ENCODE measurements at regions not wholly inside any gene's neighbourhood (a gene's known extent, or its start where the extent isn't known, plus 50 kb on each side); places are given as distances from the start of the nearest gene placed in this dataset.

- WGBS = 92% methylated on average over 23 of the region's 23 CpGs
- Histone ChIP-seq H3K9ac (ENCODE audit: low read depth, low read length) (no peak overlapping the region), H3K9me3 (ENCODE audit: insufficient read depth, low read depth, low read length) (no peaks in the 10 kb centered on the region), H3K27ac (ENCODE audit: low read depth, low read length) (no peak overlapping the region), H3K4me3 (ENCODE audit: low read length) (no peak overlapping the region), H3K27me3 (ENCODE audit: insufficient read depth, low read length) (no peaks in the 10 kb centered on the region), H3K36me3 (ENCODE audit: insufficient read depth, low read length) (no peaks in the 10 kb centered on the region), H3K4me1 (ENCODE audit: insufficient read depth, low read length) (no peaks in the 10 kb centered on the region)
Measured at GRCh38 chr21:43304621-43305335, 122.2 kb downstream of the SIK1 start.

- no peaks in the 10 kb centered on the region for H3K36me3 ChIP-seq (ENCODE audit: insufficient read depth, low read length)
- no peak overlapping the region for H3K27ac ChIP-seq (ENCODE audit: low read depth, low read length)
- no peaks in the 10 kb centered on the region for H3K27me3 ChIP-seq (ENCODE audit: insufficient read depth, low read length)
- no peak overlapping the region for H3K9ac ChIP-seq (ENCODE audit: low read depth, low read length)
- WGBS = 91% methylated on average over 14 of the region's 14 CpGs
- H3K4me3 ChIP-seq (ENCODE audit: low read length) = no peak overlapping the region
- H3K4me1 ChIP-seq (ENCODE audit: insufficient read depth, low read length) = no peaks in the 10 kb centered on the region
- H3K9me3 ChIP-seq (ENCODE audit: insufficient read depth, low read depth, low read length) = no peaks in the 10 kb centered on the region
Measured at GRCh38 chr21:43304206-43304605, 122.7 kb downstream of the SIK1 start.

- Histone ChIP-seq H3K36me3 (ENCODE audit: insufficient read depth, low read length) (no peaks in the 10 kb centered on the region), H3K27ac (ENCODE audit: low read depth, low read length) (no peak overlapping the region), H3K9ac (ENCODE audit: low read depth, low read length) (no peak overlapping the region), H3K27me3 (ENCODE audit: insufficient read depth, low read length) (no peaks in the 10 kb centered on the region), H3K4me1 (ENCODE audit: insufficient read depth, low read length) (no peaks in the 10 kb centered on the region), H3K4me3 (ENCODE audit: low read length) (no peak overlapping the region), H3K9me3 (ENCODE audit: insufficient read depth, low read depth, low read length) (no peaks in the 10 kb centered on the region)
- 88% methylated on average over 29 of the region's 29 CpGs for WGBS
Measured at GRCh38 chr21:43303275-43304178, 123.4 kb downstream of the SIK1 start.

- WGBS = 93% methylated on average over 13 of the region's 14 CpGs
- Histone ChIP-seq H3K36me3 (ENCODE audit: insufficient read depth, low read length) (no peaks in the 10 kb centered on the region), H3K4me3 (ENCODE audit: low read length) (no peak overlapping the region), H3K27me3 (ENCODE audit: insufficient read depth, low read length) (no peaks in the 10 kb centered on the region), H3K27ac (ENCODE audit: low read depth, low read length) (no peak overlapping the region), H3K4me1 (ENCODE audit: insufficient read depth, low read length) (no peaks in the 10 kb centered on the region), H3K9me3 (ENCODE audit: insufficient read depth, low read depth, low read length) (no peaks in the 10 kb centered on the region), H3K9ac (ENCODE audit: low read depth, low read length) (no peak overlapping the region)
Measured at GRCh38 chr21:43302769-43303168, 124.2 kb downstream of the SIK1 start.

- Histone ChIP-seq H3K36me3 (ENCODE audit: insufficient read depth, low read length) (no peaks in the 10 kb centered on the region), H3K4me3 (ENCODE audit: low read length) (no peak overlapping the region), H3K4me1 (ENCODE audit: insufficient read depth, low read length) (no peaks in the 10 kb centered on the region), H3K27ac (ENCODE audit: low read depth, low read length) (no peak overlapping the region), H3K9ac (ENCODE audit: low read depth, low read length) (no peak overlapping the region), H3K9me3 (ENCODE audit: insufficient read depth, low read depth, low read length) (no peaks in the 10 kb centered on the region), H3K27me3 (ENCODE audit: insufficient read depth, low read length) (no peaks in the 10 kb centered on the region)
- WGBS = 95% methylated on average over 23 of the region's 23 CpGs
Measured at GRCh38 chr21:43302062-43302700, 124.8 kb downstream of the SIK1 start.

- H3K27ac ChIP-seq (ENCODE audit: low read depth, low read length) = no peak overlapping the region
- no peaks in the 10 kb centered on the region for H3K36me3 ChIP-seq (ENCODE audit: insufficient read depth, low read length)
Measured at GRCh38 chr21:43301409-43302061, 125.4 kb downstream of the SIK1 start.

GRCh38 chr21:43300496-43301408, 126.2 kb downstream of the SIK1 start:
- H3K36me3 ChIP-seq (ENCODE audit: insufficient read depth, low read length) = no peaks in the 10 kb centered on the region
- no peak overlapping the region for H3K9ac ChIP-seq (ENCODE audit: low read depth, low read length)
- H3K27ac ChIP-seq (ENCODE audit: low read depth, low read length) = no peak overlapping the region
- 94% methylated on average over 40 of the region's 42 CpGs for WGBS
- H3K4me3 ChIP-seq (ENCODE audit: low read length) = no peak overlapping the region
- H3K27me3 ChIP-seq (ENCODE audit: insufficient read depth, low read length) = no peaks in the 10 kb centered on the region
- H3K9me3 ChIP-seq (ENCODE audit: insufficient read depth, low read depth, low read length) = no peaks in the 10 kb centered on the region
- no peaks in the 10 kb centered on the region for H3K4me1 ChIP-seq (ENCODE audit: insufficient read depth, low read length)

More at GRCh38 chr21:43301409-43302061, 125.4 kb downstream of the SIK1 start:
- Histone ChIP-seq H3K9ac (ENCODE audit: low read depth, low read length) (no peak overlapping the region), H3K4me1 (ENCODE audit: insufficient read depth, low read length) (no peaks in the 10 kb centered on the region), H3K4me3 (ENCODE audit: low read length) (no peak overlapping the region), H3K27me3 (ENCODE audit: insufficient read depth, low read length) (no peaks in the 10 kb centered on the region), H3K9me3 (ENCODE audit: insufficient read depth, low read depth, low read length) (no peaks in the 10 kb centered on the region)
- 90% methylated on average over 19 of the region's 19 CpGs for WGBS

- WGBS = 92% methylated on average over 34 of the region's 34 CpGs
- no peak overlapping the region for H3K9ac ChIP-seq (ENCODE audit: low read depth, low read length)
- no peaks in the 10 kb centered on the region for H3K9me3 ChIP-seq (ENCODE audit: insufficient read depth, low read depth, low read length)
- H3K4me1 ChIP-seq (ENCODE audit: insufficient read depth, low read length) = no peaks in the 10 kb centered on the region
- no peaks in the 10 kb centered on the region for H3K36me3 ChIP-seq (ENCODE audit: insufficient read depth, low read length)
- H3K27me3 ChIP-seq (ENCODE audit: insufficient read depth, low read length) = no peaks in the 10 kb centered on the region
- no peak overlapping the region for H3K4me3 ChIP-seq (ENCODE audit: low read length)
- no peak overlapping the region for H3K27ac ChIP-seq (ENCODE audit: low read depth, low read length)
Measured at GRCh38 chr21:43299441-43300277, 127.3 kb downstream of the SIK1 start.

GRCh38 chr21:43298546-43299440, 128.1 kb downstream of the SIK1 start:
- H3K36me3 ChIP-seq (ENCODE audit: insufficient read depth, low read length) = no peaks in the 10 kb centered on the region
- no peaks in the 10 kb centered on the region for H3K4me1 ChIP-seq (ENCODE audit: insufficient read depth, low read length)
- H3K27ac ChIP-seq (ENCODE audit: low read depth, low read length) = no peak overlapping the region
- no peak overlapping the region for H3K9ac ChIP-seq (ENCODE audit: low read depth, low read length)
- WGBS = 94% methylated on average over 55 of the region's 55 CpGs
- H3K9me3 ChIP-seq (ENCODE audit: insufficient read depth, low read depth, low read length) = no peaks in the 10 kb centered on the region
- H3K27me3 ChIP-seq (ENCODE audit: insufficient read depth, low read length) = no peaks in the 10 kb centered on the region
- no peak overlapping the region for H3K4me3 ChIP-seq (ENCODE audit: low read length)
